GM19452 (cell line): ENCODE measurements at regions not wholly inside any gene's neighbourhood (a gene's known extent, or its start where the extent isn't known, plus 50 kb on each side); places are given as distances from the start of the nearest gene placed in this dataset.
"Not testable (repeated sequence)": the region's sequence is repeated elsewhere in the genome, so short reads cannot be mapped to it uniquely, and the experiment has no call there.

ENCODE experiments used
- ATAC-seq: cut with Tn5 transposase; IDR thresholded peaks from one replicate; pipeline ENCODE4 v1.9.1; 2021; ENCODE audit not compliant: unreplicated experiment

- no peak for ATAC-seq
Observed at GRCh38 chr6:112401083-112401482, 54.0 kb downstream of the RFPL4B start.

- no peak for ATAC-seq
Observed at GRCh38 chr6:112407101-112407590, 60.0 kb downstream of the RFPL4B start.

GRCh38 chr6:112408522-112408921, 61.4 kb downstream of the RFPL4B start:
- ATAC-seq: no peak

- no peak for ATAC-seq
Observed at GRCh38 chr6:112409311-112409710, 62.2 kb downstream of the RFPL4B start.

GRCh38 chr6:112413780-112414179, 66.7 kb downstream of the RFPL4B start:
- ATAC-seq: no peak

GRCh38 chr6:112415366-112415765, 68.2 kb downstream of the RFPL4B start:
- ATAC-seq: no peak

GRCh38 chr6:112416866-112417265, 69.7 kb downstream of the RFPL4B start:
- ATAC-seq: no peak

GRCh38 chr6:112427011-112427410, 79.9 kb downstream of the RFPL4B start:
- ATAC-seq: not testable (repeated sequence)

- ATAC-seq: no peak
Observed at GRCh38 chr6:112427499-112427898, 80.4 kb downstream of the RFPL4B start.

- ATAC-seq: no peak
Observed at GRCh38 chr6:112428477-112428876, 81.3 kb downstream of the RFPL4B start.

- ATAC-seq: no peak
Observed at GRCh38 chr6:112429226-112429625, 82.1 kb downstream of the RFPL4B start.

- no peak for ATAC-seq
Observed at GRCh38 chr6:112431803-112432202, 84.7 kb downstream of the RFPL4B start.

- ATAC-seq: no peak
Observed at GRCh38 chr6:112432853-112433252, 85.7 kb downstream of the RFPL4B start.

- ATAC-seq: no peak
Observed at GRCh38 chr6:112433457-112433856, 86.3 kb downstream of the RFPL4B start.

- ATAC-seq: no peak
Observed at GRCh38 chr6:112434896-112435435, 87.8 kb downstream of the RFPL4B start.

- no peak for ATAC-seq
Observed at GRCh38 chr6:112437058-112437457, 89.9 kb downstream of the RFPL4B start.

- ATAC-seq: no peak
Observed at GRCh38 chr6:112439010-112439409, 91.9 kb downstream of the RFPL4B start.

- ATAC-seq: no peak
Observed at GRCh38 chr6:112439432-112439831, 92.3 kb downstream of the RFPL4B start.

- ATAC-seq: no peak
Observed at GRCh38 chr6:112441607-112442006, 94.5 kb downstream of the RFPL4B start.

GRCh38 chr6:112443179-112444065, 96.3 kb downstream of the RFPL4B start:
- no peak for ATAC-seq

- ATAC-seq: not testable (repeated sequence)
Observed at GRCh38 chr6:112448786-112449185, 101.7 kb downstream of the RFPL4B start.

- ATAC-seq: no peak
Observed at GRCh38 chr6:112450663-112451062, 103.5 kb downstream of the RFPL4B start.
